Muscle of arm (tissue), 1 donor: ENCODE measurements at regions not wholly inside any gene's neighbourhood (a gene's known extent, or its start where the extent isn't known, plus 50 kb on each side); places are given as distances from the start of the nearest gene placed in this dataset.

Experiments used
- DNase-seq: peaks from one replicate; pipeline ENCODE4 v3.0.0-alpha.2; 2013

- no peak for DNase-seq
Observed at GRCh38 chr1:195075973-195076372, 1532.3 kb downstream of the KCNT2 start.

- no peak for DNase-seq
Observed at GRCh38 chr1:195071461-195071860, 1536.8 kb downstream of the KCNT2 start.

DNA sequence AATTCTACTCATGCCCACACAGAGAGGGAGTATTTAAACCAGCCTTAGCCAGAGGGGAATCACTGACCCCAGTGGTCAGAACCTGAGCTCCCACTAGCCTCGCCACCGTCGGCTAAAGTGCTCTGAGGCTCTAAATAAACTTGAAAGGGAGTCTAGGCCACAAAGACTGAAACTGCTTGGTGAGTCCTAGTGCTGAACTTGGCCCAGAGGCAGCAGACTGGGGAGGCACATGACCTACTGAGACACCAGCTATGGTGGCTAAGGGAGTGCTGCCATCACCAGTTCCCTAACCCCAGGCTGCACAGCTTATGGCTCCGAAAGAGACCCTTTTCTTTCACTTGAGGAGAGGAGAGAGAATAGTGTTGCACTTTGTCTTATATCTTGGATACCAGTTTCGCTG, 1542.8 kb downstream of the KCNT2 start:
- DNase-seq, result no peak

DNA sequence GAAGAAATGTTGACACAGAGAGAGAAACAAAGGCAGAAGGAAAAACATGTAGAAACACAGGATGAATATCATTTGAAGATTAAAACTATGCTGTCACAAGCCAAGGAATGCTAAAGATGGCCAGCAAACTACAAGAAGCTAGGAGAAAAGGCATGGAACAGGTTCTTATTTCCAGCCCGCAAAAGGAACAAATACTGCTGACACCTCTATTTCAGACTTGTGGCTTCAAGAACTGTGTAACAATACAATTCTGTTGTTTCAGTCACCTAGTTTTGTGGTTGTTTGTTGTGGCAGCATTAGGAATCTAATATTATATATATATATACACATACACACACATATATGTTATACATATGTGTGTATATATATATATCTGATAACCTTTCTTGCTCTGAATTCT, 1543.9 kb downstream of the KCNT2 start:
- no peak for DNase-seq

DNA sequence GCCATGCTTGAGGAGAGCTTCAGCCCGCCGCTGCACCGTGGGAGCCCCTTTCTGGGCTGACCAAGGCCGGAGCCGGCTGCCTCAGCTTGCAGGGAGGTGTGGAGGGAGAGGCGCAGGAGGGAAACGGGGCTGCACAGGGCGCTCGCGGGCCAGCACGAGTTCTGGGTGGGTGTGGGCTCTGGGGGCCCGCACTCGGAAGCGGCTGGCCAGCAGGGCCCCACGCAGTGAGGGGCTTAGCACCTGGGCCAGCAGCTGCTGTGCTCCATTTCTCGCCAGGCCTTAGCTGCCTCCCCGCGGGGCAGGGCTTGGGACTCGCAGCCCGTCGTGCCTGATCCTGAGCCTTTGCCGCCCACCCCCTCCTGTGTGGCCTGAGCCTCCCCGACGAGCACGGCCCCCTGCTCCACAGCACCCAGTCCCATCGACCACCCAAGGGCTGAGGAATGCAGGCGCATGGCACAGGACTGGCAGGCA, 1554.0 kb downstream of the KCNT2 start:
- no peak for DNase-seq

DNA sequence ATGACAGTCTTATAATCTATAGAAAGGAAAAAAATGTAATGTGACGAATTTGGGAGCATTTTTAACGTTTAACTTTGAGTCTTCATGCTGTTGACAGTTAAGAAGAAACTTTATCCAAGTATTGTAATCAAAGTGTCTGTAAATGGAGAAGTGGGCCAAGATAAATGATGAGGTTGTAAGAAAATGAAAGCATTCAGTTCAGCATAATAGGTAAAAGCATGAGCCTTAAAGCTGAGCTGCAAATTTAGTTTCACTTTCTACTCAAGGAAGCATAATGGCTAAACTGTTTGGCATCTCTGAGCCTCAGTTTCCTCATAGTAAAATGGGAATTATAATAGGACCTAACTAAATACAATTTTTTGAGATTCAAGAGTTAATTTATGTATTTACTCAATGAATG, 1554.8 kb downstream of the KCNT2 start:
- DNase-seq, result no peak

DNA sequence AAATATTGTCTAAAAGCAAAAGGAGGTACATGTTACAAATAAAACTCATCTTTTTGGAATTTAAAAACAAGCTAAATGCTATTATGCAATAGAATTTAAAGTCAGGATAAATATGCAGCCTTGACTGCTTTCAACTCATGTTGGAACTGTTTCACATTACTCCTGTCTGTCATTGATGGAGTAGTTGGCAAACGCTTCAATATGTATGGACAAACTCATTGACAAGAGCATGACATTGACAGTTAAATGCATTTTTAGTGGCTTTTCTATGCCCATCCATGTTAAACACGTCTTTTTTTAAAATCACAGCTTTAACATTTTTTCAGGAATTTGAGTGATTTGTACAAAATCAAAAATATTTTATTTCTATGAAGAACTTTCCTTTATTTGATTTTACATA, 1560.5 kb downstream of the KCNT2 start:
- DNase-seq, result no peak

- no peak for DNase-seq
Observed at GRCh38 chr1:195045072-195045471, 1563.2 kb downstream of the KCNT2 start.

DNA sequence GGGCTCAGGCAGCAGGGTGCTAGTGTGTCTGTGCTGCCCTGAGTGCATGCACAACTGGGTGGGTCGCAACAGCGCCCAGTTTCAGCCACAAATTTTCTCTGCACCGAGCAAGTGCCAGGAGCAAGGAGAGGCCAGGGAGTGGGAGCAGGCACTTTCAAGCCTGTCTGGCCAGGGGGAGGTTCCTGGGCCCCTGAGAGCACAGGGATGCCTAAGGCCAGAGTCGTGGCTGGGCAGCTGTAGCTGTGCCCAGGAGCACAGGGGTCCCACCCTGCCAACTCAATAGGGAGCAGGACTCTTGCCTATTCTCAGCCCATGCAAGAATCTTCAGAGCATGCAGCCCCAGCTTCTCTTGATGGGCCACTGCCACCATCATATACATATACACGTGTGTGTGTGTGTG, 1577.4 kb downstream of the KCNT2 start:
- no peak for DNase-seq

DNA sequence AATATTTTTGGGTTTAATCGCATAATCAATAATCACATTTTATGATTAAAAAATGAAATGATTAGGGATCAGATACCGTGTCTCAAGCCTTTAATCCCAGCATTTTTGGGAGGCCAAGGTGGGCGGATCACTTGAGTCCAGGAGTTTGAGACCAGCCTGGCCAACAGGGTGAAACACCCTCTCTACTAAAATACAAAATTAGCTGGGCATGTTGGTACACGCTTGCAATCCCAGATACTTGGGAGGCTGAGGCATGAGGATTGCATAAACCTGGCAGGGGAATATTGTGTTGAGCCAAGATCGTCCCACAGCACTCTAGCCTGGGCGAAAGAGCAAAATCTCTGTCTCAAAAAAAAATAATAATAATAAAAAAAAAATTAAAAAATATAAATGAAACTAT, 1581.4 kb downstream of the KCNT2 start:
- no peak for DNase-seq

DNA sequence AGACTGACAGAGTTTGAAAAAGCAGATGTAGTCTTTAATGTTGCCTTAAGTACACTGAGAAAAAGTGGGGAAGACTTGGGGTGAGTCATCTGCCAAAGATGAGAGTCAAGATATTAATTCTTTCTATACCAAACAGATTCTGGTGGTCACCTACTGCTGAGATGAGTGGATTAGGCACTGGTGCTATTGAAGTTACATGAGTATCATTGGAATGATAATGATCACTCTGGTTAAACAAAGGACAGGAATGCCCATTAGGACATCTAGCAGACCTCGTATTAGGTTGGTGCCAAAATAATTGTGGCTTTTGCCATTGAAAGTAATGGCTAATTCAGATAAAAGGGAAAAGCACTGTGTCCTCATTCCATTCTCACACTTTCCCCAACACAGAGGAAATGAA, 1588.9 kb downstream of the KCNT2 start:
- no peak for DNase-seq

GRCh38 chr1:195012995-195013394, 1595.2 kb downstream of the KCNT2 start:
- no peak for DNase-seq

GRCh38 chr1:195005338-195005737, 1602.9 kb downstream of the KCNT2 start:
- DNase-seq, result no peak

GRCh38 chr1:194990483-194990882, 1617.8 kb downstream of the KCNT2 start:
- no peak for DNase-seq

- no peak for DNase-seq
Observed at GRCh38 chr1:194975913-194976312, 1632.3 kb downstream of the KCNT2 start.

GRCh38 chr1:194968916-194969315, 1639.3 kb downstream of the KCNT2 start:
- no peak for DNase-seq

DNA sequence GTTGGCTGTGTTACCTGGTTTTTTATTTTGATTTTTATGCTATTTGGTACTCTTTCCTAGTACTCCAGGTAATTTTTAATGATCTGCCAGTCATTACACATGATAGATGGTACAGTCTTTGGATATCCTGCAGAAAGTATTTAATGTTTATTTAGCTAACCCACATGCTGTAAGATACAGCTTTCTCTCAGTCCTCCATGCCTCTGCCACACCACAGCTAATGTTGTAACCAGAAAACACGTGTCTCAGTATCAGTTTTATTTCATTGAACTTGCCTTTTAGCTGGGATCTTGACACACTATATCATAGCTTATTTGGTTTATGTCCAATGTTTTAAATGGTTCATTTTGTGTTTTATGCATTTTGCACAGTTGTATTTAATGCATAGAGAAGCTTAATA, 1648.4 kb downstream of the KCNT2 start:
- DNase-seq, result no peak

DNA sequence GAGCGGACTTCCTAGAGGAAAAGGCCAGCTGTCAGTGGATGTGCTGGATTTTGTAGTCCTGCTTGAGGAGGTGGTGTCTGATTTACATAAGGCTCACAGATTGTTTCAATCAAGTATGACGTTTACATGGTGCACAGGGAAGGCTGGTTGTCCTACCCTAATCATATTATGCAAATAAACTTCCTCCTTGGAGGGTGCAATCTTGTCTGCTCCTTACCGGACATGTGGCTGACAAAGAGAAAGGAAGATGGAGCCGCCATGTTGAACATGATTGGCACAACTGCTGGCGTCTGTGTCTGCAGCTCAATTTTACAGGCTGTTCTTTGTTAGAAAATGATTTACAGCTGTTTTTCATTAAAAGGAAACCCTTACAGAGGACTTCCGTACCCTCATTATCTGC, 1656.1 kb downstream of the KCNT2 start:
- DNase-seq, result no peak

GRCh38 chr1:194950584-194950983, 1657.7 kb downstream of the KCNT2 start:
- no peak for DNase-seq

- DNase-seq, result no peak
Observed at GRCh38 chr1:194940336-194941030, 1667.8 kb downstream of the KCNT2 start.

- no peak for DNase-seq
Observed at GRCh38 chr1:194935864-194936263, 1672.4 kb downstream of the KCNT2 start.

DNA sequence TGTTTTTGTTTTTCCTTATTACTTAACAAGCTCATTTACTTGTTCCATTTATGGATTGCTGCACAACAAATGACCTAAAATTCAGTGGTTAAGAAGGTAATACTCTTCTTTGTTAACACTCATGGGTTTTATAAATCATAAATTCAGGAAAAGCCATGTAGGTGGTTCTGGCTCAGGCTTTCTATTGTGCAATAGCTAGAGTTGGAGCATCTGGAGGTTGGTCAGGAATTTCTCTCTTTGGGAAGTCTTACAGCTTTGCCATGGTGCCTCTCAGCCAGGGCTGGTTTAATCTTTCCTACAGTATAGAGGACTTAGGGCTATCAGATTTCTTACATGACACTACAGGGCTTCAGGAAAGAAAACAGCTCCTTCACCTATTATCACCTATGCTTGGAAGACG, 1677.1 kb downstream of the KCNT2 start:
- DNase-seq, result no peak

DNA sequence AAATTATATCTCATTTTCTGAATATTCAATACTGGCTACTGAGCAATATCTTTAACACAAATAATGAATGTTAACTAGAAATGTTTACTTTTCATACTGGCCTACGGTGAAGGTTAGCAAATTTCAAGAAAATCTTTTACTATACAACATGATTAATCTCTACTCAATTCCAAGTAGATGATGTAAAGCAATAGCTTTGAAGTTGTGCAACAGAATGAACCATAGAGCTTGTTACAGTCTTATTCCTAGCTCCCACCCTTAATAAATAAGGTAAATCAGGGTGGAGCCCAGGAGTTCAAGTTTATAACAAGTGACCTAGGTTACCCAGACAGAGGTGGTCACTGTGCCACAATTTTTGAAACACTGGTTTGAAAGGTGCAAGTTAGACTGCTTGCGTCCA, 1678.1 kb downstream of the KCNT2 start:
- no peak for DNase-seq

GRCh38 chr1:194929357-194929756, 1678.9 kb downstream of the KCNT2 start:
- no peak for DNase-seq
